NCI-H748 treated with DMSO at 0.1 percent for 48 hours (cell line): ENCODE measurements at regions not wholly inside any gene's neighbourhood (a gene's known extent, or its start where the extent isn't known, plus 50 kb on each side); places are given as distances from the start of the nearest gene placed in this dataset.

Source experiments
- DNase-seq: peaks from one replicate; lab custom pipeline; 2025; lab: John Stamatoyannopoulos, UW

- DNase-seq = no peak
Observed at GRCh38 chr12:118467641-118468305, 91.4 kb downstream of the SUDS3 start.

GRCh38 chr12:118472940-118473339, 96.6 kb downstream of the SUDS3 start:
- no peak for DNase-seq

- DNase-seq = no peak
Observed at GRCh38 chr12:118480235-118480634, 103.9 kb downstream of the SUDS3 start.

- DNase-seq = no peak
Observed at GRCh38 chr12:118488034-118488433, 111.7 kb downstream of the SUDS3 start.

GRCh38 chr12:118493962-118494361, 117.6 kb downstream of the SUDS3 start:
- DNase-seq = no peak

- no peak for DNase-seq
Observed at GRCh38 chr12:118494776-118495175, 118.4 kb downstream of the SUDS3 start.

GRCh38 chr12:118495296-118495695, 118.9 kb downstream of the SUDS3 start:
- no peak for DNase-seq

GRCh38 chr12:118498171-118498570, 121.8 kb downstream of the SUDS3 start:
- DNase-seq = no peak

- no peak for DNase-seq
Observed at GRCh38 chr12:118500299-118500698, 123.9 kb downstream of the SUDS3 start.

- DNase-seq = no peak
Observed at GRCh38 chr12:118501489-118501888, 125.1 kb downstream of the SUDS3 start.

GRCh38 chr12:118503476-118503875, 127.1 kb downstream of the SUDS3 start:
- no peak for DNase-seq

GRCh38 chr12:118512669-118513068, 136.3 kb downstream of the SUDS3 start:
- DNase-seq = no peak

- DNase-seq = no peak
Observed at GRCh38 chr12:118513611-118514010, 137.3 kb downstream of the SUDS3 start.

GRCh38 chr12:118514297-118514696, 137.9 kb downstream of the SUDS3 start:
- no peak for DNase-seq

- no peak for DNase-seq
Observed at GRCh38 chr12:118520214-118521035, 144.1 kb downstream of the SUDS3 start.

- DNase-seq = no peak
Observed at GRCh38 chr12:118521036-118521370, 144.6 kb downstream of the SUDS3 start.

- no peak for DNase-seq
Observed at GRCh38 chr12:118524446-118524845, 148.1 kb downstream of the SUDS3 start.

GRCh38 chr12:118525216-118525615, 148.9 kb downstream of the SUDS3 start:
- no peak for DNase-seq

GRCh38 chr12:118526255-118527095, 150.1 kb downstream of the SUDS3 start:
- no peak for DNase-seq

GRCh38 chr12:118527310-118527709, 151.0 kb downstream of the SUDS3 start:
- DNase-seq = no peak

GRCh38 chr12:118528625-118529024, 152.3 kb downstream of the SUDS3 start:
- DNase-seq = no peak

- no peak for DNase-seq
Observed at GRCh38 chr12:118534003-118534402, 157.6 kb downstream of the SUDS3 start.
